HG03354 (cell line): ENCODE measurements at regions not wholly inside any gene's neighbourhood (a gene's known extent, or its start where the extent isn't known, plus 50 kb on each side); places are given as distances from the start of the nearest gene placed in this dataset.

Experiments used
- ATAC-seq: cut with Tn5 transposase; IDR thresholded peaks from one replicate; pipeline ENCODE4 v1.9.1; 2021; ENCODE audit warnings: mild to moderate bottlenecking; ENCODE audit not compliant: unreplicated experiment, poor library complexity, severe bottlenecking

DNA sequence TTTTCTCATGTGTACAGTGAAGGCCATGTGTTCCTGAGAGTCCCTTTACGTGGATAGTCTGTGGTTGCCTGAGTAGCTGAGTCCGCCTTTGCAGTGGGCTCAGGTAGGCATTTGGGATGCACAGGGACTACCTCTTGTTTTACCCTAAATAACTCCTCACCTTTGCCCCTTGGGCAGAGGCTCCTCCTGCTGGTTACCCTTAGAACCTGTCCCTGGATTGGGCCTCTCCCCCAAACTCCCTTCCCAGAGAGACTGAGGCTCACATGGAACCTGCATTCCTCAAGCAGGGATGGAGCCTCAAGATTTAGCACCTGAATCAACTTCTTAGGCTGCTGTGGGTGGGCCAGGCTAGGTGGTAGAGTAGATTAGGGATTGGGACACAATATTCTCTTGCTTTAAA is 111.7 kb downstream of the FOXD2 start:
- ATAC-seq = no peak

DNA sequence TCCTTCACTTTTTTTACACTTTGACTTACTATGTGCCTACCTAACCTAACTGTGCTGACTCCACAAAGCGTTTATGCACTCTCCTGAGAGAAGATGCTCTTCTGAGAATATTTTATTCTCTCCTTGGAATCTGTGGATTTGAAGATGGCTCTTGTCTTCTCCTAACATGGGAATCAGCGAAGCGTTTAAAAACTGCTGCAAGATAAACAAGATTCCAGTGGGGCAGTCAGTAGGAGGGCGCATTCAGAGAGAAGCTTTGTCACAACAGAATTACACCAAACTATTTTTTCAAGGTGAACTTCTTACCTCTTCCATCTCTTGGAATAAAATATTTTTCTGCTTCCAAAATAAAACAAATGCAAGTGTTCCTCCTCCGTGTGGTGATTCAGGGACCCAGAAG is 113.1 kb downstream of the FOXD2 start:
- ATAC-seq = no peak

DNA sequence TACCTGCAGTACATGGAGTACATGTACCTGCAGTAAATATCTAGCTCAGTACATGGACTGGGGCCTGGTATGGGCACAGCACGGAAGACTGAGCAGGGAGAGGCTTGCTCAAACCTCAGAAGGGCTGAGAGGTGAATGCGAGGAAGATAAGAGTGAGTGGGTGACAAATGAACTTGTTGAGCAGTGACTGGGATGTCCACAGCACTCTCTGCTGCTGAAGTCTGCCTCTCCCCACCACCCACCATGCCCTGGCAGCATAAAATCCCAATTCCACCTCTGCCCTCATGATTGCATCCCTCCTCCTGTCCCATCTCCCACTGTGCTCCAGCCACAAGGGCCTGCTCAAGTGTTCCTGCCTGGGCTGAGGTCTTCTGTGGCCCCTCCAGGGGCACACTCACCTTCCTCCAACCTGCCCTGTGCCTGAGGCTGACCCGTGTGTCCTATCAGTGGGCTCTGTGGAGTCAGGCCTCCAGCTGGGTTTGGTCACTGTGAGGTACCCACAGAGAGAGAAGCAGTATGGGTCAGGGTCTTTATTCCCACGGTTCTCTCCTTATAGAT is 114.2 kb downstream of the FOXD2 start:
- ATAC-seq = no peak

DNA sequence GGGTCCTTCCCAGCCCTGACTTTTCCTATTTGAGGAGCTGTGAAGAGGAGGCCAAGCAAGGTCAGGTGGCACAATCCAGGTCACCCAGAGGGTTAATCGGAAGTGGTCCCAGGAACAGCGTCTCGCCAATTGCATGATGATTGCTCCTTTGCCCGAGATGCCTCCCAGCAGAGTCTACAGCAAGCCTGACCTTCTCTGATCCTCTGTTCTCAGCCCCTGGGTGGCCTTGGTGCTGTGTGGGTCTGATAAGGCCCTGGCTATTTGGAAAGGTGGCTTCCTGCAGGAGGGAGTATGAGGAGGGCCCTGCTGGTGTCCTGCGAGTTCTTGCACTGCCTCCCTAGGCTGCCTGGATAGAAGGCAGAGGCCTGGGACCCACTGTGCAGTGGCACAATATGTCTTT is 116.2 kb downstream of the FOXD2 start:
- no peak for ATAC-seq

DNA sequence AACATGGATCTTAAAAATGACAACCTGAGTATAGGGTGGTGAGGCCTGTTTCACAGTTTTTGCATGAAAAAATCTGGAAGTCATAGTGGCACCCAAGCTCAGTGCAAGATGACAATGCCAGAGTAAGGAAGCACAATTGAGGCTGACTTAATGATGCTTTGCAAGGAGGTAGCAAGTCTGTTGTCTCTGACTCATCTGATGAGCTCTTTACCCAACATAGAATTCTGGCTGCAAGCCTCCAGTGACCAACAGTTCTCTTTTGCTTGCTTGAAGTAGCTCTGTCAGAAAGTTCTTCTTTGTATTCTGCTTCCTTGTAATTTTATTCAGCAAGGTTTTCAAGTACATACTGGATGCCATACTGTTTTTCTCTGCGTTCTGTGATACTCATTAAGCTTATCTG is 117.1 kb downstream of the FOXD2 start:
- ATAC-seq = no peak

DNA sequence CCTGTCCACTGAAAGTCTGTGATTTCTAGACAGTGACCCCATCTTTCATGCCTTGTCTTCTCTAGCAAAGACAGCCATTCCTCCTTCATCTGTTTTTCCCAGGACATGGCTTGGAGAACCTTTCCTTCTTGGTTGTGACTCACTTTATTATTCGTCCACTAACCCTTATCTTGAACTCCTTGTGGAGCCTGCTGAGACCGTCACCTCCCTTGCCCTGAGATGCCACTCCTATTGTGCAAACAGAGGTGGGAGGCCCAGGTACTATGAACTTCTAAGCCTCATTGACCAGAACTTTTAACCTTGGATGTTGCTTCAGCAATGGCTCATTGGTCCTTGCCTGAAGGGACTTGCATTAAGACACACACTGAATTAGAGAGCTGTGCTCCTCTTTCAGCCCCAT is 117.5 kb downstream of the FOXD2 start:
- no peak for ATAC-seq

DNA sequence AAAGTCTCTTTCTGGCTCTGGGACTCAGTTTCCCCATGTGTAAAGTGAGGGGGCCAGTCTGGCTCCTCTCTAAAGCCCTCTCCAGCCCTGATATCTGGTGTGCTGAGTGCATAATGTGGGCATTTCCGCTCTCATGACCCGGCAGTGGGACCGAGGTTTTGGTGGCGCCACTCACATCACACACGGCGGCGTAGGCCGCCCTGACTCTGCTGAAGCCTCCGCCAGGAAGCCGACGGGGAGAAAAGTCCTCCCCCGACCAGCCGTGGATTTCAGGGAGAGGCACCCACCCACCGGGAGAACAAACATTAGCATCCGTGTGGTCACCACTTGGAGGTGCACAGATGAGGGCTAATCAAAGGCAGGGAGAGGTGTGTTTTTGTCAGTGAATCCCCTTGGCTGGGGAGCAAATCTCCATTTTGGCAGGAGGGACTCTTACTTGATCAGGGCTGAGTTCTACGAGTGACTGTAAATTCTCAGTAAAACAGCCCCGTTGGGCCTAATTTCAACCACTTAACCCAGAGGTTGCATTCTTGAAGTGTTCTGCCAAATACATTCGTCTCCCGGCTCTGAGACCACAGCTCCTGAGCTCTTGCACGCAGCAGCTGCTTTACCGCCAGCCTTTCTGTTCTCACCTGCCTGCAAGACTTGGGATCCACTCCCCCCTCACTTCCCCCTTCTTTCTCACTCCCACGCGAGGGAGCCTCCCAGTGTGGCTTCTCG is 118.2 kb downstream of the FOXD2 start:
- no peak for ATAC-seq

DNA sequence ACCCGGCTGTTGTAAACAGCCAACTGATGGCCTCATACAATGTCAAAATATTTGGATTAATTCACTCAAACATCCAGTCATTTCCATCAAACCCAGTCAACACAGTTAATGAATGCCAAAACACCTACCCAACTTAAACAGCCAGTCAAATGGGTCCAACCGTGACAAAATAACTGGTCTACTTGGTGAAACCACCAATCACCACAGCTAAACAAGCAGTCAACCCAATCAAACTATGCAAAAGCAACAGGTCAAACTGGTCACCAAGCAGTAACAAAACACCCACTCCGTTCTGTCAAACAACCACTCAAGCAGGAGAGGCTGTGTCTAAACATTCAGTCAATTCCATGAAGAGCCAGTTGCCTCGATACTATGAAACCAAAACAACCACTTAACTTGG is 119.2 kb downstream of the FOXD2 start:
- ATAC-seq = no peak

DNA sequence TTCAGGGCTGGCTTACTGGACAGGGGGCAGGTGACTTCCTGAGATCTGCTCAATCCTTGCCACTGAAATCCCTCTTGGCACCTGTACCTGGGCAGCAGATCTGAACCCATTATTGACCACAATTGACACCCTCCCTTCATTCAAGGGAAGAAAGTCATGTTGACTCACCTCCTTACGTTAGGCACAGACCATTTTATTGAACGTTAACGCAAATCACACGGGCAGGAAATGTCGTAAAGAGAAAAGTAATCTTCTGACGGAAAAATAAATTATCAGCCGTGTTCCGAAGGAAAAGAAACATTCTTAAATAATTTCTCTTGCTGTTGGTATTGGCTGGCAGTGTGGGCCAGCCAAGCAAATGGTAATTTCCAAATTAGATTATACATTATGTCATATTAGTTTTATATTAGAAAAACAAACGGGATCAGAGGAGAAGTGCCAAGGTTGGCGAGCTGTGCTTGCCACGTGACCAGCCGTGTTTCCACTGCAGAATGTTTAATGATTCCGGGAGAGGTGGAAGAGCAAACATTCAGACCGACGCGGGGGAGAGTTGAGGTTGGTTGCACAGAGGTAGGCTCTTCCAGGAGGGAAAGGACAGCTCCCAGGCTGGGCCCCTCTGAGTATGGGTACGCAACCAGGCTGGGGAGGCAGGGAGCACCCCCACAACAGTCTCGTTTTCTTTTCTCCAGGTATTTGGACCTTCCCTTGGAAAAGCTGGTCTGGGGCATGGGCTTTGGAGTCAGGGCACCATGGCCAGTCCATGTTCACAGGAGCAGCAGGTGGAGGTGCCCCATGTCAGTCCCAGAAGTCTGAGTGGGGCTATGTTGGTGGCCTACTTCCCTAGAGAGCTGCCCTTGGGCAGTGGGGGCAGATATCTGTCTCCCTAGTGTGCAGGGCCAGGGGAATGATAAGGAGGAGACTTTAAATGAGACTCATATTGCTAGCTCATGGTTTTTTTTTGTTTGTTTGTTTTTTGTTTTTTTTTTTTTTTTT is 121.1 kb downstream of the FOXD2 start:
- ATAC-seq = no peak

DNA sequence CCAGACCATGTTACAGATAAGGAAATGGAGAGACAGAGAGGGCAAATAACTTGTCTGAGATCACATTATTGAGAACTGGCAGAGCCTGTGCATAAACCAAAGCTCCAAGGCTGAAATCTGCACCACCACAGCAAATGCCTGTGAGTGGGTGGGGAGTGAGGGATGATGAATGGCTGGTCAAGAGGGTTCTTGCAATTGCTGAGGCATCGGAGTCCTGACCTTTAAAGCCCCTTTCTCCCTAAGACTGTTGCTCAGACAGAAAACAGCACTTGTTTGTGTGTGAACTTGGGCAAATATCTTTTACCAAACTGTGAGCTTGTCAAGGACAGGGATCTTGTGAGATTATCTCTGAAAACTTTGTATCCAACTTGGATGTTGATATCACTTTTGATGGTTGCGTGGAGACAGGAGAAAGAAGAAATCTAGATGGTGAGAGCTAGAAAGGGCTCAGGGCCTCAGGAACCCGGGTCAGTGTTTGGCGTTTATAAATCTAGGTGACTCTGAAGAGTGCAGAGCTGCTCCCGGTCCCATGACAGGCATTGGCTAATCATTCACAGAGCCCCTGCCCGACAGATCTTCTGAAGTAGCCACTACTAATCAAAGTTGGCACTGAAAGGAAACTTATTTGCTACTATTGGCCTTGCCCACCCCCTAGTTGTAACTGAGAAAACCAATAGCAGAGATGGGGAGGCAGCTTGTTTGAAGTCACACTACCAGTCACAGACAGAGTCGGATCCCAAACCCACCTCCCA is 122.3 kb downstream of the FOXD2 start:
- ATAC-seq = no peak

DNA sequence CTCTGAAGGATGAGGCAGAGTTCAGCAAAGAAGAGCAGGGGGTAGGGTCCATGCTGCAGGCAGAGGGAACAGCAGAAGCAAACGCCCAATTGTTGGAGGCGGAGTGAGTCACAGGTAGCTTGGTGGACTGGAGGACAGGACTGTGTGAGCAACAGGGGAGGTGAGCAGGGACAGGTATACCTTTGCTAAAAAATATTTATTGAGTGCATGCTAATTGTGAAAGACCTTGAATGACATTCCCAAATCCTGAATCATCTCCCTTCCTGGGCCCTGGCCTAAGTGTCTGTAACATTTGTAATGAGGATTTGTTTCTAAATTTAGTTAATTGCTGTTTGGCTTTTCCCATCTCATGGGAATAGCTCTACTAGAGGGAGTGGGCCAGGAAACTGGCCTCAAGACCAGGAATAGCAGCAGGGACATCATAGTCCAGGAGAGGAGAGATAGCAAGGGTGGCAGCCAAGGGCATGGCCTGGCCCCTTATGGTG is 123.7 kb downstream of the FOXD2 start:
- no peak for ATAC-seq

DNA sequence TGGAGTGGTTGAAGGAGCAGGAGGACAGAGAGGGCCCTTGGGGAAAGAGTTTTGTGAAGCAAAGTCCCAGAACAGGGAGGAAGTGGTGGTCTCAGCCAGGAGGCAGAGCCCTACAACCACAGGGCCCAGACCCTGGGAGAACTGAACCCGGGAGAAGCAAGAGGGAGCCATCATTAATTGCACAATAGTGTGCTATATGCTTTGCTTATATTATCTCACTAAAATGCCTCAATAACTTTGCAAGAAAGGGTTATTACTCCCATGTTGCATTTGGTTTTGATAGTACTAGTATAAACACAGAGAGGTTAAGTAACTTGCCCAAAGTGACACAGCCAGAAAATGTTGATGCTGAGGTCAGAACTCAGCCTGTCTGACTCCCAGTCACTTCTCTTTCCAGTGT is 124.3 kb downstream of the FOXD2 start:
- no peak for ATAC-seq

DNA sequence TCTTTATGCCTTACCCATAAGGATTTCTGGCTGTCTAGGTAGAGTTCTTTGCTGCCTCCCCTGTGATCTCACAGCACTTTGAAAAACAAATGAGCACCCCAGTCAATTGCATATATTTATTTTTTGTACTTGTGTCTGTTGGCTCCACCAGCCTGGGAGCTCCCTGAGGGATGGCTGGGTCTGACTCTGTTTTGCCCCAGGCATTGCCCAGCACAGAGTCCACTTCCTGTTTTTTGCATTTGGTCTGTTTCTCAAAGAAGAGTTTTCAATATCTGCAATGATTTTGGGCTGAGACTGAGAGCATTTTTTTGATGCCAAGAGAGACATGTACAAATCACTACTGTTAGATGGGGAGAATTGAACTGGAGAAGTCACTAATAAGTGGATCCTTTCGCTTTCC is 125.0 kb downstream of the FOXD2 start:
- ATAC-seq = no peak

DNA sequence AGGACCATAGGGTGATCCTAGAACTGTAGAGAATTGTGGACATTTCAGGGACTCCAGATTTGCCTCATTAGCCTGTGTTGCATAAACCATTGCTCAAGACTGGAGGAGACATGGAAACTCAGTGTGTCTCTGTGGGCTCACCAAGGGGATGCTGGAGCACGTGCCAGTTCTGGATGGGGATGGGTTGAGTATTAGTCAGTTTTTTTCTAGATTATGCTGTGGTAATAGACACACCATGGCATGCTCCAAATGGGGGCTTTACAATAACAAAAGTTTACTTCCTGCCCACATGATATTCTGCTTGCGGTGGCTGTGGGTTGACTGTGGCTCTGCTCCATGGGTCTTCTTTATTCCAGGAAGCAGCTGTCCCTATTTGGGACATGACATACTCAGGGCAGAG is 125.4 kb downstream of the FOXD2 start:
- ATAC-seq = no peak

DNA sequence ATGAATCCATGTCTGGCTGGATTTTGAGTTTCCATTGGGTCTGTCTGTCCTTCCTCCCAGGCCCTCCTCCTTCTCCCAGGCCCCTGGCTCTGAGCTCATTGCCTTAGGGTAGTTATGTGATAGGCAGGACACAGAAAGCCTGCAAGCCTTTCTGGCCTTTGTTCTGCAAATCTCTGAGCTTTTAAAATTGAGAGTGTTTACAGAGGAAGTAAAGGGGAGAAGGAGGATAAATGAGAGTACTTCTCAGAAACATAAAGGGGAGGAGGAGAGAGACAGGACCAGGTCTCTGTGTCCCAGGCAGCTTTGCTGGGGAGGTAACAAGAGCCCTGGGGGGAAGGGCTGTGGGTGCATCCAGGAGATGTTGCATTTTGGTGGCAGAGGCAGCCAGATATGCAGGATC is 126.7 kb downstream of the FOXD2 start:
- ATAC-seq = no peak

DNA sequence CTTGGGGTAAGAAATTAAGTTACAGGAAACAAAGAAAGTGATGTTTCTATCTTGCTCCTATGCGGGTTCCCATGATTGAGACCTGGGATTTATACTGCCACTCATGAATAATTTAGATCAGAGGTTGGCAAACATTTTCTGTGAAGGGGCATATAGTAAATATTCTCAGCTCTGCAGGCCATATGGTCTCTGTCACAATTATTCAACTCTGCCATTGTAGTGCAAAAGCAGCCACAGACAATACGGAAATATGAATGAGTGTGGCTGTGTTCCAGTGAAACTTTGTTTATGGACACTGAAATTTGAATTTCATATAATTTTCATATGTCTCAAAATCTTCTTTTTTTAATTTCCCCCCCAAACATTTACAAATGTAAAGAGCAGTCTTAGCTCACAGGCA is 127.2 kb downstream of the FOXD2 start:
- ATAC-seq = no peak

DNA sequence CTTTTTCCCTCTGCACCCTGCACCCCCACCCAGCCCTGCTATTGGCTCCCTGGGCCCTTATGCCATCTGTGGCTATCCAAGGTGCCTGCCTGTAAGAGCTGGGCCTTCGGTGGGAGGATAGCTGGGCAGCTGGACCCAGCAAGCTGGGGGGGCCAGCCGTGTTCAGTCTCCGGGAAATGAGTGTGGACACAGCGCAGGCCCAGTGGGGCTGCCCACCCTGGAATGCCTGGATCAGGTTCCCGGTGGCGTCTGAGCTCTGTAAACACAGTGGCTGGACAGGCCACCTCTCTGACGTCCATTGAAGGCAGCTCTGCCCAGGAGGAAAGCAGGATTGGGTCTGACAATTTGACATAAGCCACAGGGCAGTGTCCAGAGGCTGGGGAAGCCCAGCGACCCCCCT is 127.8 kb downstream of the FOXD2 start:
- ATAC-seq = no peak

DNA sequence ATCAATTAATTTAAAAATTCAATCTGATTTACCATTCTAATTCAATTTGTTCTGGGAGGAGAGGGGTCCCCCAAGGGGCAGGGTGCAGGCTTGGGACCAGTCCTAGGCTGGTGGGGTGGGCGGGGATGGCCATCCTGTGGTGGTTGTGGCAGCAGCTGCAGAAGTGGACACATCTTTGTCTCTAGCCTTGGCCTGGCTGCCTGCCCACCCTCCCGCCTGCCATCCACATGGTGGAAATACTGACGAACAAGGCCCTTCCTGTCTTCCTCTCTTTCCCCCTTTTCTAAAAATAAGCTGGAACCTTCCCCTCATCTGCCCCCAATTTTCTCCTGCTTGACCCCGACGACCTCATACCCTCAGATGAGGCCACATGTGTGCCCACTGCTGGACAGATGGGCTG is 130.9 kb downstream of the FOXD2 start:
- ATAC-seq = no peak

DNA sequence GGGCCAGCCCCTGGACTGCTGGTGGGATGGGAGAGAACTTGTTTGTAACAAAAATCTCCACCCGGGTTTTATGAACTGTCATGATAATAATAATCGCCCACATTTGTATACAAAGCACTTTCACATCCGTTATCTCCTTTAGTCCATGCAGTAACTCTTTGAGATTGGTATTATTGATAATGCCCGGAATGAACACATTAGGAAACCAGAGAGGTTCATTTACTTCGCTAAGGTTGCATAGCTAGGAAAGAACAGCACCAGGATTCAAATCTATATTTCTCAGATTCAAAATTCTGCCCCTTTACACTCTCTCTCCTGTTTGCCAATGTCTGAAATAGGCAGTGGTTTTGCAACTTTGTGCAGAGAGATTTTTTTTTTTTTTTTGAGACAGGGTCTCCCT is 131.4 kb downstream of the FOXD2 start:
- ATAC-seq = no peak
